HG03280 (cell line): ENCODE measurements at regions not wholly inside any gene's neighbourhood (a gene's known extent, or its start where the extent isn't known, plus 50 kb on each side); places are given as distances from the start of the nearest gene placed in this dataset.
A peak's percentile ranks its signal among the peaks of the same experiment; 100 is the strongest.
"Not testable (repeated sequence)": the region's sequence is repeated elsewhere in the genome, so short reads cannot be mapped to it uniquely, and the experiment has no call there.

Source experiments
- ATAC-seq: cut with Tn5 transposase; IDR thresholded peaks from one replicate; pipeline ENCODE4 v1.9.1; 2021; ENCODE audit warnings: mild to moderate bottlenecking, moderate library complexity; ENCODE audit not compliant: unreplicated experiment

DNA sequence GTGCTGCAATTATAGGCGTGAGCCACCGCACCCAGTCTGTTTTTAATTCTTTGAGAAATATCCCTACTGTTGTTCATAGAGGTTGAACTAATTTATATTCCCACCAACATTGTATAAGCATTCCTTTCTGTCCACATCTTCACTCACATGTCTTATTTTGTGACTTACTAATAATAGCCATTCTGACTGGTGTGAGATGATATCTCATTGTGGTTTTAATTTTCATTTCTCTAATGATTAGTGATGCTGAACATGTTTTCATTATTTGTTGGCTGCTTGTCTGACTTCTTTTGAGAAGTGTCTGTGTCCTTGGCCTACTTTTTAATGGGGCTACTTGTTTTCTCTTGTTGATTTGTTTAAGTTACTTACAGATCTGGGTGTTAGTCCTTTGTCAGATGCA lies 310.9 kb upstream of the MAOA start:
- no peak for ATAC-seq

DNA sequence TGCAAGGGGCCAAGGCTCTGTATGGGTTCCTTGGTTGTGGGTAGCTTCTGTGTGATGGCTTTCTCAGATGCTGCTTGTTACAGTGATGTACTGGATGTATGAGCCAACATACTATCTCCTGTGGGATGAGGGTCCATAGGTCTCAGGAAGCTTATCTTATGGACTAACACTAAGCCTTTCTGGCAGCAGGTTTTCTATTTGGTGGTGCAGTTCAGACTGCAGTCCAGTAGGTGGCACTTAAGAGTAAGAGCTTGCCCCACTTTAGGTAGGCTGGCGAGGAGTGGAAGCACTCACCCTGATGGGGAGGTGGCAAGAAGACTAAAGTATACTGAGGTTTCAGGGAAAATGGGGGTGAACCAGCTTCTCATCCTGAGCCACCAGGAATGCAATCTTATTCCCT lies 306.7 kb upstream of the MAOA start:
- peak; percentile 80 for ATAC-seq

DNA sequence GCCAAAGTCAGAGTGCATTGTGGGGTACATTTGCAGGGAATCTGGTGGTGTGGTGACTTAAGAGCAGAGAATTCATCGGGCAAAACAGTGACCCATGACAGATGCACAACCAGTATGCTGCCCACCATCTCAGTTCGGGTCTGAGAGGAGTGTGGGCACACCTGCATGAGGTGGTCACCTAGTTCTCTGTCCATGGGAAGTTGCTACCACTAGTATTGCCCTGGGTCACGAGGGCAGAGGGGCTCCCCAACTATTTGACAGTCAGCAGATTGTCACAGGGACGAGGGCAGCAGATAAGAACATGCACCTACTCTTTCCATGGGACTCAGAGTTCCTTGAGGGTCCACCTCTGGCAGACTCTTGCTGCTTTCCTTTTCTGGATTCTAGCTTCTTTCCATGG lies 305.2 kb upstream of the MAOA start:
- no peak for ATAC-seq

GRCh38 chrX:43357741-43358140 lies 298.4 kb upstream of the MAOA start:
- no peak for ATAC-seq

DNA sequence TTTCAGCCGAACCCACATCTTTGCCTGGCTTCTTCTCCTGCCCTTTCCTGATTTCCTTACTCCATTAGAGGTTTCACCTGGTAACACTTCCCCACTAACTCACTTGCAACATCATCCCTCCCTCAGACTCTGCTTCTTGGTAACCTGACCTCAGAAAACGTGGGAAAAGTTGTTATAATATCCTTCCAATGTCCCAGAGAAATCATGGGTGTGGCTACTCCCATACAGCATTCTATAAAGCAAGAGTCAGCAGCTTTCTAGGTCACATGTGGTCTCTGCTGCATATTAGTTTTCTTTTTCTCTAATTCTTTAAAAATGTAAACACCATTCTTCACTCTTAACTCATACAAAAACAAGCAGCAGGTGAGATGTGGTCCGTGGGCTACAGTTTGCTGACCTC lies 283.1 kb upstream of the MAOA start:
- ATAC-seq, result no peak

GRCh38 chrX:43375136-43375535 lies 281.0 kb upstream of the MAOA start:
- no peak for ATAC-seq

DNA sequence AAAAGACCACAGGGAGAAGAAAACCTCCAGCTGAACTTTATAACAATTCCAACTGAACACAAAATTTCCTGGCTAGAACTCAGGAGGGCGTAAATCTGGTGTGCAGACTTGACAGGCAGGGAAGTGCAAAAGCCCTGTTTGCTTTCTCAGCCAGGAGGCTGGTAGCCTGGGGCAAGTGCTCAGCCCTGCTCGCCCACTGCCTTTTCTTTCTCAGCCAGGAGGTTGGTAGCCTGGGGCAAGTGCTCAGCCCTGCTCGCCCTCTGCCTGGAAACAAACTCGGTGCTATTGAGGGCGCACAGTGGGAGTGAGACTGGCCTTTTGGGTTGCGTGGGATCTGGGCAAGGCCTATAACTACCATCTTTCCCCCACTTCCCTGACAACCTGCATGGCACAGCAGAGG lies 275.4 kb upstream of the MAOA start:
- ATAC-seq, result no peak

DNA sequence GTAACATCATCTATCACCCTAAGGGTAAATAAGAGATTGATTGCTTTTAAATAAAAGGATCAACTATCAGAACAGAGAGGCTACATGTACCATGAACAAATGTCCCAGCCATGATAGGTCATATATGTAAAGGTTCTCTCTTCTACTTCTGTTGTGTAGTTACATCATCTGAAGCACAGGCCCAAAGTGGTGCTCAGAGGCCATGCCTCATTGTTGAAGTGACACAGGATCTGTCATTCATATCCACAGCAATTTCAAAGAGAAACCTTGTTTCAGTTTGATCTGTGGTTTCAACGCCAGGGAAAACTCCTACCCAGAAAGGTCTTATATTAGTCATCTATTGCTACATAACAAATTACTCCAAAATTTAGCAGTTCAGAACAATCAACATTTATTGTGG lies 269.2 kb upstream of the MAOA start:
- no peak for ATAC-seq

GRCh38 chrX:43405191-43405590 lies 250.9 kb upstream of the MAOA start:
- ATAC-seq, result no peak

DNA sequence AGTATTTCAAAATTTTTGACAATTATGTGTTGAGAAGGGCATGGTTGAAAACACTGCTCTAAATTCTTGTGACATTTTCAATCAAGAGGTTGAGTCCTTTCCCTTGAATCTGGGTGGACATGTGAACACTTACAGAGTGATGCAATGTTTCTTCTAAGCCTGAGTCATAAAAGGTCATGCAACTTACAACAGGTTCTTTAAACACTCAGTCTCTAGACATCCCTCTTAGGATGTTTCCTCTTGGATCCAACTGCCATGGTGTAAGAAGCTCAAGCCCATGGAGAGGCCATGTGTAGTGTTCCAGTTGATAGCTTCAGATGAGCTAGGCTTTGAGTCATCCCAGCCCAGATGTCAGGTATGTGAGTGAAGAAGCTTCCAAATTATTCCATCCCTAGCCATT lies 232.2 kb upstream of the MAOA start:
- no peak for ATAC-seq

- ATAC-seq, result no peak
Observed at GRCh38 chrX:43436517-43436916, 219.6 kb upstream of the MAOA start.

DNA sequence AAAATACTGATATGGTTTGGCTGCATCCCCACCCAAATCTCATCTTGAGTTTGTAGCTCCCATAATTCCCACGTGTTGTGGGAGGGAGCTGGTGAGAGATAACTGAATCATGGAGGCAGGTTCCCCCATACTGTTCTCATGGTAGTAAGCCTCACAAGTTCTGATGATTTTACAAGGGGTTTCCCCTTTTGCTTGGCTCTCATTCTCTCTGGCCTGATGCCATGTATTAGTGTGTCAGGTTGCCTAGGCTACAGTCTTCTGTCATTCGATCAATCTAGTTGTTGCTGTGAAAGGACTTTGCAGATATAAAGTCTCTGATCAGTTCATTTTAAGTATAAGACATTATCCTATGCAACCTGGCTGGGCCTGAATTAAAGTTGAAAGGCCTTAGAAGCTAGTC lies 209.3 kb upstream of the MAOA start:
- ATAC-seq, result no peak

GRCh38 chrX:43448688-43449087 lies 207.4 kb upstream of the MAOA start:
- ATAC-seq, result no peak

- ATAC-seq, result no peak
Observed at GRCh38 chrX:43450355-43450754, 205.7 kb upstream of the MAOA start.

- not testable (repeated sequence) for ATAC-seq
Observed at GRCh38 chrX:43451976-43452686, 204.0 kb upstream of the MAOA start.

GRCh38 chrX:43456063-43456462 lies 200.0 kb upstream of the MAOA start:
- ATAC-seq, result no peak

DNA sequence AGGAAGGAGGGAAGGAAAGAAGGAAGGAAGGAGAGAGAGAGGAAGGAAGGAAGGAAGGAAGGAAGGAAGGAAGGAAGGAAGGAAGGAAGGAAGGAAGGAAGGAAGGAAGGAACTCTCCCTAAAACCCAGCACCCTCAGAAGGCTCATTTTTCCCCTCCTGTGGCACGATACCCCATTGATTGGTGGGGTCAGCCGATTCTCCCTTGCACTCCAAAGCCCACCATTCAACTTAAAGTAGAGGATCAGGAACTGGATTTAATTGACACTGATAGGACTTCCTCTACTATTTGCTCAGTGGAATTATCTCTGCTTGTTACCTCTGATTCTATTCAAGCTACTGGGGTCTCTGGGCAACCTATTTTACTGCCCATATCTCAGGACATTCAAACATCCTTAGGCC lies 199.2 kb upstream of the MAOA start:
- ATAC-seq, result no peak

- ATAC-seq, result no peak
Observed at GRCh38 chrX:43467608-43468234, 188.4 kb upstream of the MAOA start.

DNA sequence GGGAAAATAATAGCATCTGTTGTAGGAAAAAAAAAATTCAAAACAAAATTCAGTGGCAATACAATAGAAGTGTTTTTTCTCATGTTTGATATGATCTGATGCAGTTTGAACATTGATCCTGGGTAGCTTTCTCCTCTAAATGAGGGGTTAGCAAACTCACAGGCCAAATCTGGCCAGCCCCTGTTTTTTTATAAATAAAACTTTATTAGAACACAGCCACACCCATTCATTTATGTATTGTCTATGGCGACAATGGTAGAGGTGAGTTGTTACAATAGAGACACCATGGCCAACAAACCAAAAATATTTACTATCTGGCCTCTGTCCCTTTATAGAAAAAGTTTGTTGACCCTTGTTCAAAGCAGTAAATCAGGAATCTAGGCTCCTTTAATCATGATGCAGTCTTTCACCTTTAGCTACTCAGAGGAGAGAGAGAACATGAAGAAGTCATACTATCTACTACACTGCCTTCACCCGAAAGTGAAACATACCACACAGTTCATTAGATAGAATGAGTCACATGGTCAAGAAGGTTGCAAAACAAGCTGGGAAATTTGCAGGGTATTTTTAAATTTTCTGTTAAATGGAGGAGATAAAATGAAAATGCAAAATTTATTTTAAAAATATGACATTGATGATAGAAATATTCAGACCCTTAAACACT lies 186.6 kb upstream of the MAOA start:
- no peak for ATAC-seq

DNA sequence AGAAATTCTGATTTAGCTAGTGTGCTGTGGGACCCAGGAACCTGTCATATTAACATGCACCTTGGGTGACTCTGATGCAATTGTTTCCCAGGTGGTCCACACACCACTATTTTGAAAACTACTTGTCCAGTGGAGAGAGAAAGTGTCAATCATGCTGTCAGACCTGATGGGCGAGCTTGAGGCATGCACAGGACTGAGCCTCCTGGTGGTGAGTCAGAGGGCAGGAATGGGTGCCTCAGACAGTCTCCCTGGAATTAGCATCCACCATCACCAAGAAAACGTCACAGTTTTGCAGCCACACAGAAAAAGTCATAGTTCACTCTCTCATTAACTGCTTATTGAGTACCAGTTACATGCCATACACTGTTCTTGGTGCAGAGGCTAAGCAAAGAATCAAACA lies 181.8 kb upstream of the MAOA start:
- ATAC-seq, result no peak

DNA sequence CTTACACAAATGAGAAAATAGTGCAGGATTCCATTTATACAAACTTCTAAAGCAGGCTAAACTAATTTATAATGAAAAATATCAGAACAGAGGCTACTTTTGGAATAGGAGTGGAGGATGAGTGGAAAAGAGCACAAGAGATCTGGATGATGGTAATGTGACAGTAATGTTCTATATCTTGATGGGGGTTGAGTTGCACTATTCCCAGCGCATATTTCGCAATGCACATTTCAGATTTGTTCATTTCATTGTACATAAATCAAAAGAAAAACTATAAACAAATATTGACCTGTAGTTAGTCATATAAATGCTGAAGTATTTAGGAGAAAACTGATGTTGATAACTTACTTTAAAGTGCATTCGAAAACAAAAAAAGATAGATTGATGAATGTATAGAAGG lies 177.0 kb upstream of the MAOA start:
- no peak for ATAC-seq

GRCh38 chrX:43479850-43480249 lies 176.2 kb upstream of the MAOA start:
- no peak for ATAC-seq
